ENCODE measurements at regions not wholly inside any gene's neighbourhood (a gene's known extent, or its start where the extent isn't known, plus 50 kb on each side); places are given as distances from the start of the nearest gene placed in this dataset.
"Not testable (repeated sequence)": the region's sequence is repeated elsewhere in the genome, so short reads cannot be mapped to it uniquely, and the experiment has no call there.

- DNase-seq (ENCODE audit: low spot score); ATAC-seq: not testable (repeated sequence)
These were observed 1448.4 kb downstream of the KCNT2 start for GRCh38 chr1:195159795-195160194.

- no peak for DNase-seq (ENCODE audit: low spot score)
- no peak for ATAC-seq
These were observed 1450.1 kb downstream of the KCNT2 start for GRCh38 chr1:195158091-195158490.

- DNase-seq (ENCODE audit: low spot score): no peak
- ATAC-seq: no peak
These were observed 1455.1 kb downstream of the KCNT2 start for GRCh38 chr1:195153107-195153506.

- DNase-seq (ENCODE audit: low spot score) (no peak), ATAC-seq (no peak)
These were observed 1457.5 kb downstream of the KCNT2 start for GRCh38 chr1:195150768-195151167.

GRCh38 chr1:195141294-195141693, 1466.9 kb downstream of the KCNT2 start:
- no peak for ATAC-seq
- no peak for DNase-seq (ENCODE audit: low spot score)

- ATAC-seq (no peak), DNase-seq (ENCODE audit: low spot score) (no peak)
These were observed 1477.6 kb downstream of the KCNT2 start for GRCh38 chr1:195130598-195130997.

GRCh38 chr1:195122497-195122896, 1485.7 kb downstream of the KCNT2 start:
- DNase-seq (ENCODE audit: low spot score): no peak
- ATAC-seq: no peak

GRCh38 chr1:195113471-195113870, 1494.8 kb downstream of the KCNT2 start:
- DNase-seq (ENCODE audit: low spot score): no peak
- no peak for ATAC-seq

- no peak for DNase-seq (ENCODE audit: low spot score)
- no peak for ATAC-seq
These were observed 1502.5 kb downstream of the KCNT2 start for GRCh38 chr1:195105773-195106172.

- DNase-seq (ENCODE audit: low spot score) (no peak), ATAC-seq (no peak)
These were observed 1503.0 kb downstream of the KCNT2 start for GRCh38 chr1:195105281-195105680.

GRCh38 chr1:195097316-195097715, 1510.9 kb downstream of the KCNT2 start:
- no peak for ATAC-seq

GRCh38 chr1:195096051-195096521, 1512.2 kb downstream of the KCNT2 start:
- DNase-seq (ENCODE audit: low spot score) (no peak), ATAC-seq (no peak)

More at GRCh38 chr1:195097316-195097715, 1510.9 kb downstream of the KCNT2 start:
- DNase-seq (ENCODE audit: low spot score): no peak

GRCh38 chr1:195085196-195085595, 1523.0 kb downstream of the KCNT2 start:
- no peak for DNase-seq (ENCODE audit: low spot score)
- no peak for ATAC-seq

- DNase-seq (ENCODE audit: low spot score): no peak
- no peak for ATAC-seq
These were observed 1526.1 kb downstream of the KCNT2 start for GRCh38 chr1:195082183-195082582.

- DNase-seq (ENCODE audit: low spot score) (no peak), ATAC-seq (no peak)
These were observed 1531.6 kb downstream of the KCNT2 start for GRCh38 chr1:195076682-195077081.

GRCh38 chr1:195075973-195076372, 1532.3 kb downstream of the KCNT2 start:
- DNase-seq (ENCODE audit: low spot score): no peak
- ATAC-seq: no peak

GRCh38 chr1:195071461-195071860, 1536.8 kb downstream of the KCNT2 start:
- DNase-seq (ENCODE audit: low spot score) (no peak), ATAC-seq (no peak)

GRCh38 chr1:195065437-195065836, 1542.8 kb downstream of the KCNT2 start:
- ATAC-seq (no peak), DNase-seq (ENCODE audit: low spot score) (no peak)

- DNase-seq (ENCODE audit: low spot score) (no peak), ATAC-seq (no peak)
These were observed 1543.9 kb downstream of the KCNT2 start for GRCh38 chr1:195064358-195064757.

- ATAC-seq (no peak), DNase-seq (ENCODE audit: low spot score) (no peak)
These were observed 1554.0 kb downstream of the KCNT2 start for GRCh38 chr1:195054217-195054687.

GRCh38 chr1:195053478-195053877, 1554.8 kb downstream of the KCNT2 start:
- no peak for ATAC-seq
- no peak for DNase-seq (ENCODE audit: low spot score)

GRCh38 chr1:195047772-195048171, 1560.5 kb downstream of the KCNT2 start:
- ATAC-seq: no peak
- no peak for DNase-seq (ENCODE audit: low spot score)

- ATAC-seq: peak; percentile 34
These were observed 1563.2 kb downstream of the KCNT2 start for GRCh38 chr1:195045072-195045471.

More at GRCh38 chr1:195045072-195045471, 1563.2 kb downstream of the KCNT2 start:
- DNase-seq (ENCODE audit: low spot score): no peak

Measured in left lobe of liver (tissue), 2 donors.